Loucy (cell line): ENCODE measurements at regions not wholly inside any gene's neighbourhood (a gene's known extent, or its start where the extent isn't known, plus 50 kb on each side); places are given as distances from the start of the nearest gene placed in this dataset.

Source experiments
- H2AFZ ChIP-seq: fragments of 200-600 bp; sonication (generic); 2 replicates; pipeline ENCODE4 v1.6.0; 2016; ENCODE audit warnings: antibody characterized with exemption, mild to moderate bottlenecking, low read length, moderate library complexity
- H3F3A ChIP-seq: fragments of 200-600 bp; 2 replicates; pipeline ENCODE4 v1.6.0; 2016; ENCODE audit warnings: antibody characterized with exemption, low read depth, mild to moderate bottlenecking
- H3K27me3 ChIP-seq: fragments of 200-600 bp; sonication (generic); 2 replicates; pipeline ENCODE4 v1.6.1; 2014; ENCODE audit warnings: low read length, mild to moderate bottlenecking; ENCODE audit not compliant: insufficient read depth, poor library complexity, severe bottlenecking
- H3K36me3 ChIP-seq: fragments of 200-600 bp; sonication (generic); 2 replicates; pipeline ENCODE4 v1.6.1; 2016; ENCODE audit warnings: low read length; ENCODE audit not compliant: insufficient read depth
- H3K4me1 ChIP-seq: fragments of 200-600 bp; sonication (generic); 2 replicates; pipeline ENCODE4 v1.5.1; 2014; ENCODE audit warnings: low read length, mild to moderate bottlenecking; ENCODE audit not compliant: insufficient read depth, poor library complexity, severe bottlenecking
- H3K4me2 ChIP-seq: fragments of 200-600 bp; sonication (generic); 2 replicates; pipeline ENCODE4 v1.6.0; 2014; ENCODE audit warnings: antibody characterized with exemption, low read length, low read depth, mild to moderate bottlenecking; ENCODE audit not compliant: poor library complexity, severe bottlenecking
- H3K4me3 ChIP-seq: fragments of 200-600 bp; sonication (generic); 2 replicates; pipeline ENCODE4 v1.5.1; 2014; ENCODE audit warnings: low read length, mild to moderate bottlenecking, mixed read lengths; ENCODE audit not compliant: poor library complexity, severe bottlenecking
- H3K79me2 ChIP-seq: fragments of 200-600 bp; sonication (generic); 2 replicates; pipeline ENCODE4 v1.6.1; 2014; ENCODE audit warnings: low read length; ENCODE audit not compliant: insufficient read depth
- H3K9ac ChIP-seq: fragments of 200-600 bp; sonication (generic); 2 replicates; pipeline ENCODE4 v1.6.0; 2014; ENCODE audit warnings: mild to moderate bottlenecking, low read depth, low read length, moderate library complexity; ENCODE audit not compliant: poor library complexity, severe bottlenecking
- H3K9me2 ChIP-seq: fragments of 200-600 bp; sonication (generic); replicated peaks from 2 replicates; pipeline ENCODE4 v1.6.1; 2016; ENCODE audit warnings: low read depth, low read length, mixed read lengths
- H3K9me3 ChIP-seq: fragments of 200-600 bp; sonication (generic); 2 replicates; pipeline ENCODE4 v1.6.1; 2014; ENCODE audit warnings: mild to moderate bottlenecking, antibody characterized with exemption, low read length, low read depth; ENCODE audit not compliant: insufficient read depth
- H4K20me1 ChIP-seq: fragments of 200-600 bp; sonication (generic); 2 replicates; pipeline ENCODE4 v1.6.0; 2014; ENCODE audit warnings: antibody characterized with exemption, low read length, mild to moderate bottlenecking; ENCODE audit not compliant: insufficient read depth, poor library complexity, severe bottlenecking
- CTCF ChIP-seq: fragments of 200-600 bp; sonication (generic); conservative IDR thresholded peaks from 2 replicates; pipeline ENCODE4 v1.5.1; 2014; ENCODE audit warnings: mild to moderate bottlenecking, antibody characterized with exemption, low read length
- EZH2phosphoT487 ChIP-seq: fragments of 200-600 bp; IDR thresholded peaks from 2 replicates; pipeline ENCODE4 v1.6.1; 2018; ENCODE audit warnings: antibody characterized with exemption, mild to moderate bottlenecking, moderate library complexity, borderline replicate concordance

GRCh38 chr7:33661430-33662160 is 243.7 kb upstream of the BMPER start:
- Histone ChIP-seq H3F3A (no peaks in the 10 kb centered on the region), H3K36me3 (no peaks in the 10 kb centered on the region), H3K9me3 (no peaks in the 10 kb centered on the region), H3K4me2 (peak overlapping the region; percentile 54), H3K79me2 (no peaks in the 10 kb centered on the region), H3K4me1 (peaks cover 15% of the 10 kb centered on the region), H3K9ac (no peak overlapping the region), H2AFZ (no peak overlapping the region), H4K20me1 (no peaks in the 10 kb centered on the region), H3K4me3 (no peak overlapping the region), H3K9me2 (no peaks in the 10 kb centered on the region), H3K27me3 (no peaks in the 10 kb centered on the region)
- TF ChIP-seq EZH2phosphoT487 (no peak), CTCF (no peak)

GRCh38 chr7:33666531-33666930 is 238.8 kb upstream of the BMPER start:
- Histone ChIP-seq H3K27me3 (no peaks in the 10 kb centered on the region), H3K4me3 (no peak overlapping the region), H3K9ac (no peak overlapping the region), H3K9me2 (no peaks in the 10 kb centered on the region), H3K9me3 (no peaks in the 10 kb centered on the region), H3K36me3 (no peaks in the 10 kb centered on the region), H3K4me2 (no peak overlapping the region), H3K4me1 (peaks cover 22% of the 10 kb centered on the region), H3K79me2 (no peaks in the 10 kb centered on the region), H3F3A (no peaks in the 10 kb centered on the region), H2AFZ (no peak overlapping the region), H4K20me1 (no peaks in the 10 kb centered on the region)
- TF ChIP-seq CTCF, result no peak
- no peak for TF ChIP-seq EZH2phosphoT487

- TF ChIP-seq EZH2phosphoT487, result no peak
Measured at GRCh38 chr7:33667196-33667595, 238.1 kb upstream of the BMPER start.

GRCh38 chr7:33669251-33669670 is 236.1 kb upstream of the BMPER start:
- Histone ChIP-seq H3K79me2 (no peaks in the 10 kb centered on the region), H2AFZ (no peak overlapping the region), H3K27me3 (no peaks in the 10 kb centered on the region), H3K9me2 (no peaks in the 10 kb centered on the region), H3K4me2 (no peak overlapping the region), H4K20me1 (no peaks in the 10 kb centered on the region), H3F3A (no peaks in the 10 kb centered on the region), H3K36me3 (no peaks in the 10 kb centered on the region), H3K9me3 (no peaks in the 10 kb centered on the region), H3K9ac (no peak overlapping the region), H3K4me3 (no peak overlapping the region), H3K4me1 (peaks cover 30% of the 10 kb centered on the region)
- TF ChIP-seq EZH2phosphoT487, result no peak
- no peak for TF ChIP-seq CTCF

More at GRCh38 chr7:33667196-33667595, 238.1 kb upstream of the BMPER start:
- no peak overlapping the region for H3K4me3 ChIP-seq
- no peaks in the 10 kb centered on the region for H3K9me3 ChIP-seq
- no peak overlapping the region for H2AFZ ChIP-seq
- H3K9ac ChIP-seq, result no peak overlapping the region
- peaks cover 21% of the 10 kb centered on the region for H3K4me1 ChIP-seq
- H4K20me1 ChIP-seq, result no peaks in the 10 kb centered on the region
- H3K27me3 ChIP-seq, result no peaks in the 10 kb centered on the region
- no peaks in the 10 kb centered on the region for H3K36me3 ChIP-seq
- no peaks in the 10 kb centered on the region for H3K9me2 ChIP-seq
- no peaks in the 10 kb centered on the region for H3K79me2 ChIP-seq
- no peaks in the 10 kb centered on the region for H3F3A ChIP-seq
- no peak overlapping the region for H3K4me2 ChIP-seq
